Astrocyte of the cerebellum (primary cell): ENCODE measurements at regions not wholly inside any gene's neighbourhood (a gene's known extent, or its start where the extent isn't known, plus 50 kb on each side); places are given as distances from the start of the nearest gene placed in this dataset.

Experiments used
- DNase-seq: peaks from one replicate; pipeline ENCODE4 v3.0.0-alpha.2; 2011; ENCODE audit warnings: low read depth
- H3K4me3 ChIP-seq: 2 replicates; pipeline ENCODE4 v1.5.1; 2011; ENCODE audit warnings: mild to moderate bottlenecking, low read depth, low read length, moderate library complexity
- CTCF ChIP-seq: IDR thresholded peaks from 2 replicates; pipeline ENCODE4 v1.5.1; 2012; ENCODE audit warnings: low read length, low read depth, moderate library complexity, mild to moderate bottlenecking; ENCODE audit errors: missing control alignments
- in situ Hi-C: cut with HindIII; loops from 2 replicates; pipeline ENCODE4 v1.10.0; 2017; ENCODE audit warnings: low sequenced_read_pairs

DNA sequence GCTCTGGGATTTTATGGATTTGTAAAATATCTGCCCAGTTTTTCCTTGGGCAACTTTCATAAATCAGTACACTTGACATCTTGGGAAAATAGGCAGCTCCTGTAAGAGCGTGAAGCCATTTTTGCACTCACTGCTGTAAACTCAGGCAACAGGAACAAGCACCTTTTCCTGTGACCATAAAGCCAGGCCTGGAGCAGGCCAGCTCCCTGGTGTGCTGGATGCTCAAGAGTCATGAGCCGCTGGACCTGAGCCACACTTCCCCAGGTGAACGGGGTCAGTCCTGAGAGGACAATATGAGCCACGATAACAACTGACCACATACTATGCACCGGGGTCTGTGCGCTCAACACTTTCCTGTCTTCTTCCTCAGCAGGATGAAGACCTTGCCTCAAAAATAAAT lies 158.2 kb downstream of the NUP210 start:
- no peak for TF ChIP-seq CTCF
- no peak overlapping the region for H3K4me3 ChIP-seq
- in situ Hi-C loops: no loop called here
- no peak for DNase-seq

GRCh38 chr3:13261104-13261830 lies 158.9 kb downstream of the NUP210 start:
- no peak for DNase-seq
- H3K4me3 ChIP-seq: no peak overlapping the region
- no peak for TF ChIP-seq CTCF
- in situ Hi-C loops: no loop called here

DNA sequence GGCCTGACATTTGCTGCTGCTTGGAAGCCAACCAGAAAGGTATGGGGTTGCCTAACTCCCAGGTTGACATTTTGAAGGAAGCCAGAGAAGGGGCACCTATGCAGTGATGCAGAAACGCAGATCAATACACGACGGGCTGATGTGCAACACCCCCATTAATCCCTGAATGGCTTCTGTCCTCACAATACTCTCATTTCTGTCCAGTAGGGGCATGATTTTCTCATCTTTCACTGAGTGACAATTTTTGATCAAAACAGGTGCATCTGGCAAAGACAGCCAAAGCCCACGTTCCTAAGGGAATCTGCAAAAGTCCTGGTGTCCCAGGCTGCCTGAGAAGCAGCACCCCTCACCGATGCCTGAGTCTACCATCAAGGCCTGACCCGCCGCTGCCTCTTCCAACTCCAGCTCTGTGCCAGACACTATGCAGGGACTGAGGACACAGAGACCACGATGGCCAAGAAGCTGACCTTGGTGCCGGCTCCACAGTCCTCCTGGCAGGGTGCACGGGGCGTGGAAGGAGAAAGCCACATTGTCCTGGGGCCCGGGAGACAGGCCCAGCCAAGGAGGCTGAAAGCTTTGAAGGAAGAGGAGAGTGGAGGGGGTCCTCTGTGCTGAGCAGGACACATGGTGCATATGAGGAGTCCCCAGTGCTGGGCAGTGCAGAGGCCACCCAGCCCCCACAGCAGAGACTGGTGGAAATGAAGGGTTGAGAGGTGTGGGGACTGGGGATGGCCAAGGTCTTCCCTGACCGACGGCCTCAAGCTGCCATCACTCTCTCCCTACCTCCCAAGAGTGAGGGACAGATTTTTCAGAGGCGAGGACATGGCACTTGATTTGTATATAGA lies 159.6 kb downstream of the NUP210 start:
- DNase-seq: no peak
- no peak for TF ChIP-seq CTCF
- no peak overlapping the region for H3K4me3 ChIP-seq
- in situ Hi-C loops: no loop called here

DNA sequence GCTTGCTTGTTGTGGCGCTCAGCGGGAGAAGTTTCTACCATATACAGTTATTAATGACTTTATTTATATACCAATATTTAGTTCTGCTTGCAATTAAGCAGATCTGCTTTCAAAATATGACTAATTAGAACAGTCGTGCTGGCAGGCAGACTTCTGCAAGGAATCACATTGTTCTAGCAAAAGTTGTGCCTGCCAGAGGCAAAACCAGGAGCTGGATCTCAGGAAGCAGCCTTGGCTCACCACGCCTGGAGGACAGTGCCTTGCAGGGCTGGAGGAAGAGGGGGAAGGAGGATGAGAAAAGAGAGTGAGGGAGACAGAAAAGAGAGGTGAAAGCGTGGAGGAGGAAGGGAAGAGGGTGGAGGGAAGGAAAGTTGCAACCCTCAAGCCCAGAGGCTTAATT lies 160.3 kb downstream of the NUP210 start:
- in situ Hi-C loops: no loop called here
- no peak overlapping the region for H3K4me3 ChIP-seq
- TF ChIP-seq CTCF: no peak
- no peak for DNase-seq

DNA sequence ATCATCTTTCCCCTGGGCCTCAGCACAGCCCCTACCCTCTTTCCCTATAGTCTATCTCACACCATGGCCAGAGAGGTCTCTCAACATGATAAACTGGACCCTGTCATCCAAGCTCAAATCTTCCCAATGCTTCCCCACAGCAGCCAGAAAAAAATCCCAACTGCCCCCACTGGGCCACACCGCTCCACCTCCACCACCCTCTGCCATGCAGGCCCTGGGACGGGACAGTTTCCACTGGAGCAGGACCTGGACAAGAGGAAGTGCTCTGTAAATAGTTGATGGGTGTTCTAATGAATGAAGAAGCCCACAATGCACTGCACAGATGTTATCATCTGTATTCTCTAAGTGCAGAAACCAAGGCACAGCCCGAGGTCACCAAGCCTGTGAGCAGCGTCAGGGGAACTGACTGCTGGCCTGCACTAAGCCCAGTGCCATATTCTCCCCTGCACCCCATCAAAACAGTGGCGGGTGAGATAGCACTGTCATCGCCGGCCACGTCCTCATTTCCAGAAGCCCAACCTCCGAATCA lies 161.1 kb downstream of the NUP210 start:
- in situ Hi-C loops: no loop called here
- TF ChIP-seq CTCF: no peak
- DNase-seq: no peak
- H3K4me3 ChIP-seq: no peak overlapping the region

DNA sequence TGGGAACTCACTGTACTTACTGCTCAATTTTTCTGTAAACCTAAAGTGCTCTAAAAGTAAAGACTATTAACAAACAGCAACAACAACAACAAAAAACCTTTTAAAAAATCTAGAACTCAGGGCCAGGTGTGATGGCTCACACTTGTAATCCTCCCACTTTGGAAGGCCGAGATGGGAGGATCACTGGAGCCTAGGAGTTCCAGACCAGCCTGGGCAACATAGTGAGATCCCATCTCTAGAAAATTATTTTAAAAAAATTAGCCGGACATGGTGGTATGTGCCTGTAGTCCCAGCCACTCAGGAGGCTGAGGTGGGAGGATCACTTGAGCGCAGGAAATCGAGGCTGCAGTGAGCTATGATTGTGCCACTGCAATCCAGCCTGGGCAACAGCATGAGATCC lies 161.8 kb downstream of the NUP210 start:
- in situ Hi-C loops: no loop called here
- DNase-seq: no peak
- no peak for TF ChIP-seq CTCF
- H3K4me3 ChIP-seq: no peak overlapping the region
